ENCODE measurements at regions not wholly inside any gene's neighbourhood (a gene's known extent, or its start where the extent isn't known, plus 50 kb on each side); places are given as distances from the start of the nearest gene placed in this dataset.

GRCh38 chr16:85422632-85423550 lies 190.2 kb upstream of the GSE1 start:
- no peaks in the 10 kb centered on the region for H3K36me3 ChIP-seq (ENCODE audit: insufficient read depth, low read length)

GRCh38 chr16:85423631-85424030 lies 189.5 kb upstream of the GSE1 start:
- H3F3A ChIP-seq (ENCODE audit: low read depth), result no peaks in the 10 kb centered on the region
- no peak overlapping the region for H3K4me3 ChIP-seq (ENCODE audit: low read length, poor library complexity, severe bottlenecking)
- no peaks in the 10 kb centered on the region for H3K9me2 ChIP-seq (replicated peaks; ENCODE audit: low read depth, low read length)
- no peaks in the 10 kb centered on the region for H3K9me3 ChIP-seq (ENCODE audit: insufficient read depth, low read depth, low read length)
- no peaks in the 10 kb centered on the region for H3K4me1 ChIP-seq (ENCODE audit: insufficient read depth, low read length, poor library complexity, severe bottlenecking)
- H3K9ac ChIP-seq (ENCODE audit: low read depth, low read length, poor library complexity, severe bottlenecking), result no peak overlapping the region
- H3K36me3 ChIP-seq (ENCODE audit: insufficient read depth, low read length), result no peaks in the 10 kb centered on the region
- TF ChIP-seq EZH2phosphoT487 (IDR thresholded peaks at IDR 0.05; ENCODE audit: borderline replicate concordance) (no peak), CTCF (conservative IDR thresholded peaks at IDR 0.05; ENCODE audit: low read length) (no peak)
- no peaks in the 10 kb centered on the region for H3K27me3 ChIP-seq (ENCODE audit: insufficient read depth, low read length, poor library complexity, severe bottlenecking)
- H3K79me2 ChIP-seq (ENCODE audit: insufficient read depth, low read length), result no peaks in the 10 kb centered on the region
- no peak overlapping the region for H3K4me2 ChIP-seq (ENCODE audit: low read depth, low read length, poor library complexity, severe bottlenecking)
- no peak overlapping the region for H2AFZ ChIP-seq (ENCODE audit: low read length)
- H4K20me1 ChIP-seq (ENCODE audit: insufficient read depth, low read length, poor library complexity, severe bottlenecking), result no peaks in the 10 kb centered on the region

More at GRCh38 chr16:85422632-85423550, 190.2 kb upstream of the GSE1 start:
- Histone ChIP-seq H3K4me2 (ENCODE audit: low read depth, low read length, poor library complexity, severe bottlenecking) (no peak overlapping the region), H3K4me3 (ENCODE audit: low read length, poor library complexity, severe bottlenecking) (no peak overlapping the region), H4K20me1 (ENCODE audit: insufficient read depth, low read length, poor library complexity, severe bottlenecking) (no peaks in the 10 kb centered on the region), H3K79me2 (ENCODE audit: insufficient read depth, low read length) (no peaks in the 10 kb centered on the region), H3K9me2 (replicated peaks; ENCODE audit: low read depth, low read length) (no peaks in the 10 kb centered on the region), H3F3A (ENCODE audit: low read depth) (no peaks in the 10 kb centered on the region), H3K4me1 (ENCODE audit: insufficient read depth, low read length, poor library complexity, severe bottlenecking) (no peaks in the 10 kb centered on the region), H3K9ac (ENCODE audit: low read depth, low read length, poor library complexity, severe bottlenecking) (no peak overlapping the region), H3K27me3 (ENCODE audit: insufficient read depth, low read length, poor library complexity, severe bottlenecking) (no peaks in the 10 kb centered on the region), H3K9me3 (ENCODE audit: insufficient read depth, low read depth, low read length) (no peaks in the 10 kb centered on the region), H2AFZ (ENCODE audit: low read length) (no peak overlapping the region)
- TF ChIP-seq EZH2phosphoT487 (IDR thresholded peaks at IDR 0.05; ENCODE audit: borderline replicate concordance) (no peak), CTCF (conservative IDR thresholded peaks at IDR 0.05; ENCODE audit: low read length) (no peak)

GRCh38 chr16:85424260-85425073 lies 188.7 kb upstream of the GSE1 start:
- no peak overlapping the region for H2AFZ ChIP-seq (ENCODE audit: low read length)
- no peak for TF ChIP-seq EZH2phosphoT487 (IDR thresholded peaks at IDR 0.05; ENCODE audit: borderline replicate concordance)
- no peak for TF ChIP-seq CTCF (conservative IDR thresholded peaks at IDR 0.05; ENCODE audit: low read length)

More at GRCh38 chr16:85424260-85425073, 188.7 kb upstream of the GSE1 start:
- H3K4me3 ChIP-seq (ENCODE audit: low read length, poor library complexity, severe bottlenecking), result no peak overlapping the region
- no peaks in the 10 kb centered on the region for H3K79me2 ChIP-seq (ENCODE audit: insufficient read depth, low read length)
- no peaks in the 10 kb centered on the region for H4K20me1 ChIP-seq (ENCODE audit: insufficient read depth, low read length, poor library complexity, severe bottlenecking)
- H3F3A ChIP-seq (ENCODE audit: low read depth), result no peaks in the 10 kb centered on the region
- H3K4me1 ChIP-seq (ENCODE audit: insufficient read depth, low read length, poor library complexity, severe bottlenecking), result no peaks in the 10 kb centered on the region
- H3K9ac ChIP-seq (ENCODE audit: low read depth, low read length, poor library complexity, severe bottlenecking), result no peak overlapping the region
- H3K9me3 ChIP-seq (ENCODE audit: insufficient read depth, low read depth, low read length), result no peaks in the 10 kb centered on the region
- no peak overlapping the region for H3K4me2 ChIP-seq (ENCODE audit: low read depth, low read length, poor library complexity, severe bottlenecking)
- H3K27me3 ChIP-seq (ENCODE audit: insufficient read depth, low read length, poor library complexity, severe bottlenecking), result no peaks in the 10 kb centered on the region
- no peaks in the 10 kb centered on the region for H3K9me2 ChIP-seq (replicated peaks; ENCODE audit: low read depth, low read length)
- no peaks in the 10 kb centered on the region for H3K36me3 ChIP-seq (ENCODE audit: insufficient read depth, low read length)

All from Loucy (cell line).